GM12892 (cell line): ENCODE measurements at regions not wholly inside any gene's neighbourhood (a gene's known extent, or its start where the extent isn't known, plus 50 kb on each side); places are given as distances from the start of the nearest gene placed in this dataset.

ENCODE experiments used
- POLR2A ChIP-seq: IDR thresholded peaks from 2 replicates; pipeline ENCODE4 v1.6.1; 2011; ENCODE audit warnings: low read depth, low read length, control low read depth
- POLR2AphosphoS5 ChIP-seq: IDR thresholded peaks from 2 replicates; pipeline ENCODE4 v1.6.1; 2011; ENCODE audit warnings: low read depth, low read length, control low read depth
- TAF1 ChIP-seq: IDR thresholded peaks from 2 replicates; pipeline ENCODE4 v1.6.1; 2011; ENCODE audit warnings: low read depth, mild to moderate bottlenecking, control low read depth, low read length, borderline replicate concordance

DNA sequence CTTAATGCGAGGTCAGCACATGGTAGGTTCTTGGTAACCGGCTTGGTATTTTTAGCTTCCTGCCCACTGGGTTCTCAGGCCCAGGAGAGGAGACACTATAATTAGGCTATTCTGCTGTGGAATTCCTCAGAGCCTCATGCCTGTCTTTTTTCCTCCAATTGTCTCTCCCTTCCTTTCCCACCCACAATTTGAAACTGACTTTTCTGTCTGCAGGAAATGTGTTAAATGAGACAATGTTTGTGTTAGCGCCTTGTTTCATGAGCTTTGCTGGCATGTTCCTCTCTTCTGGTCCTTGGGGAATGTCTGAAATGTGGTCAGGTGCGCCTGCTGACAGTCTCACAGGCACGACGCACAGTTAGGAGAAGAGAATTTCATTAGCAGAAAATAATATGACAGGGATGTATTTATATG lies 223.6 kb upstream of the CTNNB1 start:
- TF ChIP-seq POLR2A (no peak), POLR2AphosphoS5 (no peak), TAF1 (no peak)
